ENCODE measurements at regions not wholly inside any gene's neighbourhood (a gene's known extent, or its start where the extent isn't known, plus 50 kb on each side); places are given as distances from the start of the nearest gene placed in this dataset.
"Not testable (repeated sequence)": the region's sequence is repeated elsewhere in the genome, so short reads cannot be mapped to it uniquely, and the experiment has no call there.

- no peak for DNase-seq (ENCODE audit: low read depth, low spot score)
Observed at GRCh38 chr7:82624965-82625364, 181.4 kb upstream of the CACNA2D1 start.

GRCh38 chr7:82624337-82624736, 180.8 kb upstream of the CACNA2D1 start:
- DNase-seq (ENCODE audit: low read depth, low spot score), result no peak

DNA sequence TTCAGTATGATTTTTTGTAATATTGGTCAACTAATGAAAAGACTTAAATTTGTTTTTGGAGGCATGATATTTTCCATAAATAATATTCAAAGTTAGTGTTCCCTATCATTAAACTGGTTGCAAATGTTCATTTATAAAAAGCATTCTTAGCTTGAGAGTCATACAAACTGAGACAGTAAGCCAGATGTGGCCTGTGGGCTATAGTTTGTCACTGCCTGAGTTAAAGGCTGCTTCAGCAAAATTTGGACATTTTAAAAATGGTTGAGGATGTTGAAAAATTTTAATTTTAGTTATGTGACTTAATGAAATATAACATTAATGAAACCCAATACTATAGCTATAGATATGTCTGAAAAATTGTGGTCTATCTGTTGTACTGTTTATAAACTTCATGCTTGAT, 180.2 kb upstream of the CACNA2D1 start:
- no peak for DNase-seq (ENCODE audit: low read depth, low spot score)

DNA sequence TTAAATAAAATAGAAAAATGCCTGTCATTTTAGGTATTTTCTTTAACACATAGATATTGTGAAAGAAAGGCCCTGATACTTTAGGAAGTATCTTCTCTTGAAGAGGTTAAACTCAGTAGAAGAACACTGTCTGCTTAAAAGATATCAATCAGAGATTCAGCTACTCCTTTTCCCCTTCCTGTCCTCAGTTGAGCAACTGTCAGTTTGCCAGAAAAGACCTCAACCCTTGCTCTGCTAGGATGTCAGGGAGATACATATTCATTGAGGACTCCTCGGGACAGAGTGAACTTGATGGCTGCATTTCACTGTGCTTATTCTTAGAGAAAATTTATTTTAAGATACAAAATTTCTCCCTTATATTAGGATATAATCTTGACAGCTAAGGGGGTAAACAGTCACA, 173.6 kb upstream of the CACNA2D1 start:
- DNase-seq (ENCODE audit: low read depth, low spot score), result no peak

- no peak for DNase-seq (ENCODE audit: low read depth, low spot score)
Observed at GRCh38 chr7:82616059-82616728, 172.6 kb upstream of the CACNA2D1 start.

GRCh38 chr7:82615527-82615926, 171.9 kb upstream of the CACNA2D1 start:
- no peak for DNase-seq (ENCODE audit: low read depth, low spot score)

DNA sequence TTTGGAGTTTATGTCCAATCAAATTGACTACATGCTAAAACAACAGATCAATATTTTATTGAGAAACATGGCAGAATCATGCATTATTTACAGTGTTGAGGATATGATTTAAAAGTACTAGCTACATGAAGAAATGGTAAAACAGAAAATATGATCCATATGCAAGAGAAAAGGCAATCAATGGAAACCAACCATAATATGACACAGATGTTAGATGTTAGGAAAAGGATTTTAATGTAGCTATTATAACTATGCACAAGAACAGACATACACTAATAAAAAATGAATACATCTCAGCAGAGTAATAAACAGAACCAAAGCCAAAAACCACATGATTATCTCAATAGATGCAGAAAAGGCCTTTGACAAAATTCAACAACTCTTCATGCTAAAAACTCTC, 166.2 kb upstream of the CACNA2D1 start:
- no peak for DNase-seq (ENCODE audit: low read depth, low spot score)

- no peak for DNase-seq (ENCODE audit: low read depth, low spot score)
Observed at GRCh38 chr7:82605247-82605864, 161.8 kb upstream of the CACNA2D1 start.

DNA sequence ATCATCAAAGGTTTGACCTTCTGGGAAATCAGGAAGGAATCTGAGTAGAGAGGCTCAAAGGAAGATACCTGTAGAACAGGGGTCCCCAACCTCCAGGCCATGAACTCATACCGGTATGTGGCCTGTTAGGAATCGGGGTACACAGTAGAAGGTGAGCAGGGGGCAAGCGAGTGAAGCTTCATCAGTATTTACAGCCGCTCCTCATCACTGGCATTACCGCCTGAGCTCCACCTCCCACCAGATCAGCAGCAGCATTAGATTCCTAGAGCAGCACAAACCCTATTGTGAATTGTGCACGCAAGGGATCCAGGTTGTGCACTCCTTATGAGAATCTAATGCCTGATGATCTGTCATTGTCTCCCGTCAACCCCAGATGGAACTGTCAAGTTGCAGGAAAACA, 158.5 kb upstream of the CACNA2D1 start:
- no peak for DNase-seq (ENCODE audit: low read depth, low spot score)

DNA sequence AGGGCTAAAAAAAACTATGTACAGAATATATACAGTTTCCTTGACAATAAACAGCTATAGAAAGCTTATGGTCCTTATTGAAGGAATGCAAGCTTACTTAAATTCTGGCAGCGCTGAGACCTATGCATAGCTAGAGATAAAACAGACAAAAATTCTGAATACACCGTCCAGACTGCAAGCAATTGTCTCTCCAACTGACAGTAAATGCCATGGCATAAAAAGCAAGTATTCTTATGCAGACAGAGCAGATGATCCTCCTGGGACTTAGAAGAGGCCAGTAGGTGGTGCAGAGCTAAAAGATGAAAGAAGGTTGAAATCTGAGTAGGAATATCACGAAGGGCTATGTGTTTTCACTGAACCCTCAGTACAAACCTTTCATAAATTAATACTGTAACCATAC, 157.0 kb upstream of the CACNA2D1 start:
- DNase-seq (ENCODE audit: low read depth, low spot score), result no peak

- no peak for DNase-seq (ENCODE audit: low read depth, low spot score)
Observed at GRCh38 chr7:82599895-82600294, 156.3 kb upstream of the CACNA2D1 start.

GRCh38 chr7:82598958-82599357, 155.4 kb upstream of the CACNA2D1 start:
- no peak for DNase-seq (ENCODE audit: low read depth, low spot score)

DNA sequence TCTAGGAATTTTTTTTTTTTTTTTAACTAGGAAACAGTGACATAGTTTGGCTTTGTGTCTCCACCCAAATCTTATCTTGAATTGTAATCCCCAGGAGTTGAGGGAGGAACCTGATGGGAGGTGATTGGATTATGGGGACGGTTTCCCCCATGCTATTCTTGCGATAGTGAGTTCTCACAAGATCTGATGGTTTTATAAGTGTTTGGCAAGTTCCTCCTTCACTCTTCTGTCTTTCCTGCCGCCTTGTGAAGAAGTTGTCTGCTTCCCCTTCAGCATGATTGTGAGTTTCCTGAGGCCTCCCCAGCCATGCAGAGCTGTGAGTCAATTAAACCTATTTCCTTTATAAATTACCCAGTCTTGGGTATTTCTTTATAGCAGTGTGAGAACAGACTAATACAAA, 152.2 kb upstream of the CACNA2D1 start:
- not testable (repeated sequence) for DNase-seq (ENCODE audit: low read depth, low spot score)

- no peak for DNase-seq (ENCODE audit: low read depth, low spot score)
Observed at GRCh38 chr7:82595176-82595575, 151.6 kb upstream of the CACNA2D1 start.

GRCh38 chr7:82594665-82595064, 151.1 kb upstream of the CACNA2D1 start:
- no peak for DNase-seq (ENCODE audit: low read depth, low spot score)

DNA sequence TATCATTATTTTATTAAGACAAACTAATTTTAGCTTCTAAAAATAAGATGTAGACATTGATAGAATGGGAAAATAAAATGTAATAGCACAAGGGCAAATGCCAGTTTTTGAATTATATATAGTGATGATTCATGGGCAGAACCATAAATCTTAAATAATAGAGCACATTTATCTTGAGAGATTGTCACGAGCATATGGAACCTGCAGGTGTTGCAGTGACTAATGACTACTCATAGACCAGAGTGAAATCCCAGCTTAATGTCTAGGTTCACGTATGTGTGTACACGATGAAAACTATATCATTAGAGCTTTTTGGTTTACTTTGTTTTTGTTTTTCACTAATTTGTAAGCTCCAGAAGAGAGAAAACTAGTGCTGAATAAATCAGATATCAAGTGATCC, 150.2 kb upstream of the CACNA2D1 start:
- DNase-seq (ENCODE audit: low read depth, low spot score), result no peak

GRCh38 chr7:82592416-82592815, 148.8 kb upstream of the CACNA2D1 start:
- DNase-seq (ENCODE audit: low read depth, low spot score), result no peak

DNA sequence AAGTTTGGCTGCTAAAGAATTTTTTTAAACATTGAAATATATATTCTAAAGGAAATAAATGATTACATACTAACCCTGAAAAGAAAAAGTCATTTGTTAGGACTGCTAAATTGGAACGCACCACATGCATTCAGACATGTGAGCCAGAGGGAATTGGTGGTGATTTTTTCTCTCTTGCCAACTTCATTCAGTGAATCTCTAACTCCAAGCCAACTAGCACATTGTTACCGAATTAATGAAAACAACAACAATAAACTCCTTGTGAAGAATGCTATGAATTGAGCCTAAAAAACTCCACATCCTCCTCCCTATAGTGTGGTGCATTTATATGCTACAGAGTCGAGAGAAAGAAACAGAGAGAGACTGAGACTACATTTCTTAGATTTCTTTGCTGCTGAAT, 135.5 kb upstream of the CACNA2D1 start:
- no peak for DNase-seq (ENCODE audit: low read depth, low spot score)

GRCh38 chr7:82578430-82578829, 134.9 kb upstream of the CACNA2D1 start:
- no peak for DNase-seq (ENCODE audit: low read depth, low spot score)

DNA sequence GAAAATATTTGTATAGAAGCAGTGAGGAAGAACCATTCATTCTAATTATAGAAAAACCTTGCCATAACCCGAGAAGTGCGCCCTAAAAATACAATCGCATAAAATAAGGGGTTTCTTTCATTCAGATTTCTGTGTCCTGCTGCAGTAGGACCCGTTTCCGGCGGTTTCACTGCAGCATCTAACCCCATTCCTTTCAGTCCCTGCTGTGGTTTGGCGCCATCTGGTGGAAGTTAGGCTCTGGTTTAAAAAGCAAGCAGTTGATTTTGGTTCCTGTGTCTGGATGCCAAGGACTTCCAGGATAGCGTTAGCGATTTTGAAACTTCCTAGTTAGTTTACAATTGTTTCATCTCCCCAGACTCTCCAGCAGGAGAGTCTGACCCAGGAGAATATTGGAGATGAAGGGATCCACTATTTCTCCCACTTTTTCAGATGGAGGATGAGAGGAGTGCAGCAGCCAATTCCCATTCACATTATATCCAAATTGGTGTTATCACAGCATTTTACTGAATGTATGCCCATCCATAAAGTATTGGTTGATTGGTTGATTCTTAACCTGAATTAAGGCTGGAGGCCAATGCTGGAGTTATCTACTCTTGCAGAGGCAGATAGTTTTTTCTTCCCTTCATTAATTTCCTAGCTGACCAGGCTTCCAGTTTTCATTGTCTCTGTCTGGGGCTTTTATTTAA, 128.8 kb upstream of the CACNA2D1 start:
- DNase-seq (ENCODE audit: low read depth, low spot score), result peak; percentile 6

- not testable (repeated sequence) for DNase-seq (ENCODE audit: low read depth, low spot score)
Observed at GRCh38 chr7:82571047-82571446, 127.5 kb upstream of the CACNA2D1 start.

DNA sequence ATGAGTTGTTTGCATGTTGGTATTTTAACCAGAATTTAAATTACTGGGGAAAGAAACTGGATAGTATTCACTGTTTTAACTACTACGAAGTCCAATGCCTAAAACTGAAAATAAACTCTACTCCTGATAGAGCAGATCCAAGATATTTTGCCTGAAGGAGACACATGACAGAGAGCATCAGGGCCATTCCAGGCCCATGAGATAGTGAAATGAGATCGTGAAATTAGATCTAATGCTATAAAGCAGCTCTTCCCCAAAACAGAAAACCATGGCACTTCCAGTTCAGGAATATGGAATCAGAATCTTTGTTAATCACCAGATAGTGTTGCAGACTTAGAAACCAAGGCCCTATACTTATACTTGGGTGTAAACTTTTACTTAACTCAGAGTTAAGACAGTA, 124.3 kb upstream of the CACNA2D1 start:
- DNase-seq (ENCODE audit: low read depth, low spot score), result no peak

DNA sequence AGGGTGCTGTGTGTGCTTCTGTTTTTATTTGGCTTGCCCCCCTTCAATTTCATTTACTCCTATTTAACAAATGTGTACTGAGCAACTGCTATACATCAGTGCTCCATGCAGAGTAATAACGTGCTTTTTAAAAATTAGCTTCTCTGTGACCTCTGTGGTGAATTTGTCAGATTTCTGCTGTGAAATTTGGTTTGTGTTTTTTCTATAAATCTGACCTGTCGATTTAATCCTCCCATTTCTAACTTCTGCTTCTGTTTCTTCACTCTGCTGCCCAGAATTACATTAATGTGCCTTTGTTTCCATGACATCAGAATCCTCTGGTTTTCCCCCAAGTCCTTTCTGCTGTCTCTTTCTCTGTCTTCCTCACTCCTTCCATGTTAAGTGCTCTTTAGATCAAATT, 123.8 kb upstream of the CACNA2D1 start:
- no peak for DNase-seq (ENCODE audit: low read depth, low spot score)

All from activated CD4-positive, CD25-positive, alpha-beta regulatory T cell treated with anti-CD3 and anti-CD28 coated beads, Interleukin-2, amount 50 U/mL, for 16 hours (primary cell).